Stomach (tissue), 8 donors: ENCODE measurements at regions not wholly inside any gene's neighbourhood (a gene's known extent, or its start where the extent isn't known, plus 50 kb on each side); places are given as distances from the start of the nearest gene placed in this dataset.

Source experiments
- DNase-seq, 2 donors: peaks; one replicate each; pipeline versions ENCODE4 v3.0.0 to v3.0.0-alpha.2; 2013 to 2019
- H3K27ac ChIP-seq, 5 donors: fragments of 200-600 bp in 4 of 5; sonication (generic) in 4 of 5; one replicate each; pipeline ENCODE4 v1.5.1; 2013 to 2019; ENCODE audit warnings: mild to moderate bottlenecking in 1 of 5, moderate library complexity in 1 of 5
- H3K27me3 ChIP-seq, 3 donors: fragments of 200-600 bp; sonication (generic); one replicate each; pipeline ENCODE4 v1.5.1; 2017 to 2019; ENCODE audit warnings: mixed run types in 1 of 3
- H3K36me3 ChIP-seq, 4 donors: fragments of 200-600 bp; sonication (generic); 1 replicate in 3 of 4; 2 replicates in 1 of 4; pipeline ENCODE4 v1.5.1; 2016 to 2019
- H3K4me1 ChIP-seq, 4 donors: fragments of 200-600 bp; sonication (generic); one replicate each; pipeline ENCODE4 v1.5.1; 2016 to 2019
- H3K4me3 ChIP-seq, 4 donors: fragments of 200-600 bp; sonication (generic) in 3 of 4; one replicate each; pipeline ENCODE4 v1.5.1; 2016 to 2019; ENCODE audit warnings: mild to moderate bottlenecking in 1 of 4
- H3K9me3 ChIP-seq, 4 donors: fragments of 200-600 bp; sonication (generic); one replicate each; pipeline ENCODE4 v1.5.1; 2016 to 2019
- CTCF ChIP-seq, 7 experiments: fragments of 450-650 bp in 4 of 7; fragments of 200-600 bp in 3 of 7; sonication (generic) in 3 of 7; IDR thresholded peaks; one replicate each; pipeline ENCODE4 v1.5.1; 2016 to 2019; ENCODE audit warnings: antibody characterized with exemption in 7 of 7, control low read depth in 2 of 7, mild to moderate bottlenecking in 1 of 7
- EP300 ChIP-seq: sonication (generic); formaldehyde crosslinking; IDR thresholded peaks from one replicate; pipeline ENCODE4 v1.6.1; 2017; ENCODE audit warnings: antibody characterized with exemption
- POLR2A ChIP-seq, 4 donors: fragments of 450-650 bp; IDR thresholded peaks; one replicate each; pipeline ENCODE4 v1.6.1; 2016; ENCODE audit warnings: antibody characterized with exemption in 4 of 4, control low read depth in 2 of 4, mild to moderate bottlenecking in 1 of 4, moderate library complexity in 1 of 4
- POLR2AphosphoS5 ChIP-seq, 3 donors: sonication (generic); formaldehyde crosslinking; IDR thresholded peaks; one replicate each; pipeline ENCODE4 v1.6.1; 2016; ENCODE audit warnings: antibody characterized with exemption in 3 of 3
- WGBS, 5 donors: extraction: QIAGEN DNeasy Blood & Tissue Kit in 3 of 5; methylation state at CpG; one replicate each; pipeline versions ENCODE4 v1.1.5 to v1.1.7; 2013 to 2018; 5-methylcytosine and 5-hydroxymethylcytosine counted together
- intact Hi-C: fragments of 100-400 bp; cut with DNase I; formaldehyde crosslinking; loops from one replicate; pipeline ENCODE4 v1.15.1; 2023; ENCODE audit warnings: low total_unique reads
- donor health status: healthy with polysubstance abuse.
- donor health status: Bipolar disorder and iron deficiency.
- donor health status: healthy.

DNA sequence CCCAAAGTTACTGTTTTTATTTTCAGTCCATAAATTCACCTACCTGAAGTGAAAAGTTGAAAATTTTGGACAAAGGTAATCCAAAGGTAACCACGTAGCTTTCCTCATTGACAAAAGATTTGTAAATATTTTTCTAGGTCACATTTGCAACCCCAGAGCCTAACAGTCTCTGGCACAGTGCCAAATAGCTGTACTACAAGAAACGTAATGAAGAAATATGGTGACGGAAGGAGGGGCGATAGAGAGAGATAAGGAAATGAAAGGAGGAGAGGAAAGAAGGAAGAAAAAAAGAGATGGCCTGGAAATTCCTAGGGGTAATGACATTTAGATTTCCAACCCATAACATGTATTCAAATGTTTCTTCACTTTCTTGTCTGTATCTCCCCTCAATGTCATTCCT, 159.4 kb downstream of the BARHL2 start:
- no peaks in the 10 kb centered on the region for H3K27me3 ChIP-seq
- WGBS, 5 donors, result 14 to 32% (median 22%) methylated on average over 4 of the region's 4 CpGs
- peak in 1 of 2 donors; percentile 47 for DNase-seq

GRCh38 chr1:90550626-90551406, 166.3 kb downstream of the BARHL2 start:
- H3K9me3 ChIP-seq, result no peaks in the 10 kb centered on the region
- intact Hi-C loops, result no loop called here
- no peak overlapping the region for H3K27ac ChIP-seq
- H3K36me3 ChIP-seq, result no peaks in the 10 kb centered on the region
- H3K27me3 ChIP-seq, result no peaks in the 10 kb centered on the region
- H3K4me3 ChIP-seq, result no peak overlapping the region
- H3K4me1 ChIP-seq, result no peaks in the 10 kb centered on the region
- peak in 1 of 2 donors; percentile 7 for DNase-seq
- 72 to 84% (median 75%) methylated on average over 11 to 12 of the region's 12 CpGs for WGBS, 5 donors
- TF ChIP-seq EP300, result no peak
- TF ChIP-seq POLR2A (IDR thresholded peaks at IDR 0.05), result no peak
- TF ChIP-seq CTCF (IDR thresholded peaks at IDR 0.05), result no peak
- no peak for TF ChIP-seq POLR2AphosphoS5 (IDR thresholded peaks at IDR 0.05)

More for the DNA sequence above, 159.4 kb downstream of the BARHL2 start:
- TF ChIP-seq EP300, result no peak
- no peak for TF ChIP-seq CTCF (IDR thresholded peaks at IDR 0.05)
- TF ChIP-seq POLR2A (IDR thresholded peaks at IDR 0.05), result no peak
- TF ChIP-seq POLR2AphosphoS5 (IDR thresholded peaks at IDR 0.05), result no peak
- H3K4me1 ChIP-seq, result no peaks in the 10 kb centered on the region
- intact Hi-C loops, result no loop called here
- H3K27ac ChIP-seq, result no peak overlapping the region
- H3K4me3 ChIP-seq, result no peak overlapping the region
- H3K9me3 ChIP-seq, result no peaks in the 10 kb centered on the region
- H3K36me3 ChIP-seq, result no peaks in the 10 kb centered on the region

GRCh38 chr1:90544356-90544755, 172.7 kb downstream of the BARHL2 start:
- 35 to 61% (median 49%) methylated on average over 4 of the region's 4 CpGs for WGBS, 5 donors
- H3K27me3 ChIP-seq, result no peaks in the 10 kb centered on the region
- no peaks in the 10 kb centered on the region for H3K36me3 ChIP-seq
- intact Hi-C loops, result no loop called here
- TF ChIP-seq EP300 (no peak), POLR2A (IDR thresholded peaks at IDR 0.05) (no peak), POLR2AphosphoS5 (IDR thresholded peaks at IDR 0.05) (no peak), CTCF (IDR thresholded peaks at IDR 0.05) (no peak)
- H3K4me3 ChIP-seq, result no peak overlapping the region
- no peak overlapping the region for H3K27ac ChIP-seq
- H3K4me1 ChIP-seq, result no peaks in the 10 kb centered on the region
- DNase-seq, result no peak
- no peaks in the 10 kb centered on the region for H3K9me3 ChIP-seq

GRCh38 chr1:90537606-90538362, 179.3 kb downstream of the BARHL2 start:
- no peak for DNase-seq
- intact Hi-C loops, result no loop called here
- TF ChIP-seq EP300 (no peak), POLR2A (IDR thresholded peaks at IDR 0.05) (no peak), CTCF (IDR thresholded peaks at IDR 0.05) (no peak), POLR2AphosphoS5 (IDR thresholded peaks at IDR 0.05) (no peak)
- WGBS, 5 donors, result 64 to 81% (median 73%) methylated on average over 9 of the region's 9 CpGs
- no peaks in the 10 kb centered on the region for H3K27me3 ChIP-seq
- no peak overlapping the region for H3K4me3 ChIP-seq
- no peaks in the 10 kb centered on the region for H3K9me3 ChIP-seq
- H3K4me1 ChIP-seq, result no peaks in the 10 kb centered on the region
- no peaks in the 10 kb centered on the region for H3K36me3 ChIP-seq
- no peak overlapping the region for H3K27ac ChIP-seq
